Heart right ventricle (tissue), 16 donors: ENCODE measurements at regions not wholly inside any gene's neighbourhood (a gene's known extent, or its start where the extent isn't known, plus 50 kb on each side); places are given as distances from the start of the nearest gene placed in this dataset.

Experiments used
- ATAC-seq, 8 donors: fragments of 200-7000 bp; cut with Tn5 transposase; one replicate each; pipeline ENCODE4 v1.9.1; 2020; ENCODE audit warnings: mild to moderate bottlenecking in 8 of 8, moderate library complexity in 8 of 8, moderate number of reproducible peaks in 1 of 8
- DNase-seq, 2 donors: peaks; one replicate each; pipeline ENCODE4 v3.0.0-alpha.2; 2020
- H3K27ac ChIP-seq, 10 donors: fragments of 200-600 bp; sonication (generic) in 2 of 10; one replicate each; pipeline versions ENCODE4 v1.5.0 to v1.8.0; 2020 to 2022; ENCODE audit warnings: mild to moderate bottlenecking in 3 of 10
- H3K27me3 ChIP-seq, 7 donors: fragments of 200-600 bp; one replicate each; pipeline ENCODE4 v1.8.0; 2021 to 2022; ENCODE audit warnings: mild to moderate bottlenecking in 2 of 7
- H3K36me3 ChIP-seq, 9 donors: fragments of 200-600 bp; sonication (generic) in 1 of 9; one replicate each; pipeline versions ENCODE4 v1.5.0 to v1.8.0; 2020 to 2022; ENCODE audit warnings: mild to moderate bottlenecking in 2 of 9
- H3K4me1 ChIP-seq, 9 donors: fragments of 200-600 bp; sonication (generic) in 1 of 9; one replicate each; pipeline versions ENCODE4 v1.5.0 to v1.8.0; 2020 to 2022; ENCODE audit warnings: mild to moderate bottlenecking in 4 of 9
- H3K4me3 ChIP-seq, 10 donors: fragments of 200-600 bp; sonication (generic) in 2 of 10; one replicate each; pipeline versions ENCODE4 v1.5.0 to v1.8.0; 2020 to 2022; ENCODE audit warnings: mild to moderate bottlenecking in 7 of 10, moderate library complexity in 2 of 10
- H3K9me3 ChIP-seq, 11 donors: fragments of 200-600 bp in 10 of 11; sonication (generic) in 2 of 11; one replicate each; pipeline versions ENCODE4 v1.5.0 to v1.8.0; 2013 to 2022; ENCODE audit warnings: mild to moderate bottlenecking in 2 of 11, control low read depth in 1 of 11, moderate library complexity in 1 of 11
- CTCF ChIP-seq, 9 donors: fragments of 200-600 bp; sonication (generic) in 2 of 9; IDR thresholded peaks; one replicate each; pipeline versions ENCODE4 v1.5.0 to v1.8.0; 2021 to 2022; ENCODE audit warnings: antibody characterized with exemption in 9 of 9, mild to moderate bottlenecking in 5 of 9, moderate library complexity in 1 of 9
- WGBS, 2 donors: extraction: QIAGEN DNeasy Blood & Tissue Kit; methylation state at CpG; one replicate each; pipeline ENCODE4 v1.1.7; 2013; ENCODE audit warnings: inconsistent platforms in 1 of 2; 5-methylcytosine and 5-hydroxymethylcytosine counted together
- intact Hi-C, 10 donors: fragments of 100-400 bp; cut with DNase I; formaldehyde crosslinking; loops; one replicate each; pipeline versions ENCODE4 v1.11.1 to v1.14.2; 2022
- donor health status: Arrhythmogenic right ventricular cardiomyopathy.
- donor health status: ischemic (EF 13 %, LVEDD 7.1; RV severe dilation, severe dysfunction).
- donor health status: healthy with polysubstance abuse.
- donor health status: DM: no; HTN: yes; CAD: no.
- donor health status: DM: no; HTN: no; CAD: no.
- donor health status: ischemic (EF 25% LVEDD 6.9; RV normal size, moderate dysfunction).
- donor health status: ischemic (EF 25% LVEDD 5.7; RV mildly dilated, moderate dysfunction).
- donor health status: healthy.
- donor health status: DM: yes; HTN: yes; CAD: no.
- donor health status: Ischemic cardiomyopathy.
- donor health status: ischemic (EF 35%, LVEDD 5.7; RV mildly dilated, moderate dysfunction).
- donor health status: nonischemic (EF 11% LVEDD 7.7; RV severe dilation, severe dysfunction).
- donor health status: DM: yes; HTN: yes; CAD: no.
- donor health status: PGD.
- donor health status: ischemic (EF 29% LVEDD 5.4; RV normal size, mild dysfunction).
- donor health status: nonischemic (EF 23%, LVEDD 6.1; RV moderate dilation, normal function).

DNA sequence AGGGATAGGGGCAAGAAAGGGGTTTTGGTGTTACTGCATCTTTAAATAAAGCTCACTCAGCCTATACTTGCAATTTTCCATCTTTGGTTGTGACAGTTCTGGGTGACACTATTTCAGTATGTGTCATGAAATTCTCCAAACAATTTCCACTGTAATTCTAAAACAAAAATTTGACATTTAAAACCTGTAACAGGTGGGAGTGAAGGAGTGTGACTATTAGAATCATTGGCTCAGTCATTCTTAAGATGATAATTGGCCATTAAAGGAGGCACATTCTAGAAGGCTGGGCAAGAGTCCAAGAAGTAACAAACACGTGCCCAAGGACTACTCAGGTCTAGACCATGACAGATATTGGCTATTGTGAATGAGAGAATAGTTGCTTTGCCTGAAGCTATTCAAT is 153.3 kb upstream of the ARG1 start:
- H3K27me3 ChIP-seq, result peaks cover 0 to 4% (median 0%) of the 10 kb centered on the region in 7 donors
- H3K4me3 ChIP-seq, result no peak overlapping the region
- no peaks in the 10 kb centered on the region for H3K4me1 ChIP-seq
- no peaks in the 10 kb centered on the region for H3K9me3 ChIP-seq
- intact Hi-C loops, result no loop called here
- H3K27ac ChIP-seq, result no peak overlapping the region
- 34 to 40% methylated on average over 1 of the region's 1 CpG for WGBS, 2 donors
- TF ChIP-seq CTCF (IDR thresholded peaks at IDR 0.05), result no peak
- DNase-seq (no peak), ATAC-seq (no peak)
- H3K36me3 ChIP-seq, result no peaks in the 10 kb centered on the region

DNA sequence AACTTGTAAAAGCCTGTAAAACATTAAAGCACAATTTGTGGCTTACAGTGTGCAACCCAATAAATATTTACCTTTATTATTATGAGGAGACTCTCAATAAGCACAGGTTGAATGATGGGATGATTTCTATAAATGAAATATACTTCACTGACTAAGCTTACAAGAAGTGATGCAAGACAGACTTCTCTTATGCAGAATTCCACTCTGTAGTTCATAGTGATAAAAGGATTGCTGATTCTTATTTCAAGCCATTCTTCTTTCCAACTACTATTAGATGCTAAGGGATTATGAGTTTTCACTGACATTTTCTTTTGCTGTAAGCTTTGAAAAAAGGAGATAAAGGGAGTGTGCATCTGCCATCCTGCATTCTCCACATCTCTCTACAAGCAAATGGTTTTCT is 149.0 kb upstream of the ARG1 start:
- H3K36me3 ChIP-seq, result no peaks in the 10 kb centered on the region
- H3K4me3 ChIP-seq, result no peak overlapping the region
- DNase-seq (no peak), ATAC-seq (no peak)
- intact Hi-C loops, result no loop called here
- peaks cover 0 to 4% (median 0%) of the 10 kb centered on the region in 7 donors for H3K27me3 ChIP-seq
- H3K4me1 ChIP-seq, result peaks cover 0 to 11% (median 0%) of the 10 kb centered on the region in 9 donors
- TF ChIP-seq CTCF (IDR thresholded peaks at IDR 0.05), result no peak
- peaks cover 0 to 7% (median 0%) of the 10 kb centered on the region in 11 donors for H3K9me3 ChIP-seq
- no peak overlapping the region for H3K27ac ChIP-seq

- no peak for TF ChIP-seq CTCF (IDR thresholded peaks at IDR 0.05)
- 81 to 88% methylated on average over 4 of the region's 4 CpGs for WGBS, 2 donors
- Histone ChIP-seq H3K36me3 (no peaks in the 10 kb centered on the region), H3K27ac (no peak overlapping the region), H3K27me3 (peaks cover 0 to 4% (median 0%) of the 10 kb centered on the region in 7 donors), H3K4me1 (peaks cover 0 to 11% (median 0%) of the 10 kb centered on the region in 9 donors), H3K9me3 (peaks cover 0 to 10% (median 0%) of the 10 kb centered on the region in 11 donors), H3K4me3 (no peak overlapping the region)
- intact Hi-C loops, result no loop called here
- ATAC-seq (no peak), DNase-seq (no peak)
Observed at GRCh38 chr6:131424475-131424874, 148.6 kb upstream of the ARG1 start.

DNA sequence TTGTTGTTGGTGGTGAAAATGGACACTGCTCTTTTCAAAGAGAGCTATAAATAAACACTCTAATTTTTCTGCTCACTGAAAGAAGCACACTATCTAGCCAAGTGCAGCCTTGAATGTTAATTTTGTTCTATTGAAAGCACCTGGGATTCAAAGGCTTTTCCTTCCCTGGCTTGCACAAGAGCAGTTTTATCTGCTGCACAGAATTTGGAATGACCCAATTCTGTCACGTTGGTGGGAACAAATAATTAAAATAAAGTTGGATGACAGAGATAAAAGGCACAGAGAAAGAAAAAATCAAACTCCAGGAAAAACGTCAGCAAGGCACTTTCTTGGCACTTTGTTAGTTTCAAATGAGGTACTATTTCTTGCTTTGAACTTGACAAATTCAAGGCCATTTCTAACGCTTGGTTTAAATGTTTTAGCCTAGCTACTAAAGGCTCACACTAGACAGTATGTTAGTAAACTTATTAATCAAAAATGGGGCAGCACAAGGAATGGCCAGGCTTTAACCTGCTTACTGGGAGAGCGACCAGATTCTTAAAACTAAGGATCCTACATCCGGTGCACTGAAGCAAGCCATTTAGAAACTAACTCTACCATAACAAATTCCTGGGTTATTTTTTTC is 145.5 kb upstream of the ARG1 start:
- no peak for TF ChIP-seq CTCF (IDR thresholded peaks at IDR 0.05)
- intact Hi-C loops, result no loop called here
- 54 to 64% methylated on average over 5 of the region's 5 CpGs for WGBS, 2 donors
- H3K4me1 ChIP-seq, result peaks cover 0 to 11% (median 0%) of the 10 kb centered on the region in 9 donors
- ATAC-seq, result no peak
- DNase-seq, result no peak
- H3K27me3 ChIP-seq, result peaks cover 0 to 4% (median 0%) of the 10 kb centered on the region in 7 donors
- H3K4me3 ChIP-seq, result no peak overlapping the region
- H3K36me3 ChIP-seq, result no peaks in the 10 kb centered on the region
- peaks cover 0 to 11% (median 0%) of the 10 kb centered on the region in 11 donors for H3K9me3 ChIP-seq
- no peak overlapping the region for H3K27ac ChIP-seq
